Activated effector memory CD4-positive, alpha-beta T cell treated with Interleukin-2 at 50 U/mL for 16 hours (primary cell): ENCODE measurements at regions not wholly inside any gene's neighbourhood (a gene's known extent, or its start where the extent isn't known, plus 50 kb on each side); places are given as distances from the start of the nearest gene placed in this dataset.
"Not testable (repeated sequence)": the region's sequence is repeated elsewhere in the genome, so short reads cannot be mapped to it uniquely, and the experiment has no call there.

ENCODE experiments used
- DNase-seq: peaks from one replicate; pipeline ENCODE4 v3.0.0-alpha.2; 2020

DNA sequence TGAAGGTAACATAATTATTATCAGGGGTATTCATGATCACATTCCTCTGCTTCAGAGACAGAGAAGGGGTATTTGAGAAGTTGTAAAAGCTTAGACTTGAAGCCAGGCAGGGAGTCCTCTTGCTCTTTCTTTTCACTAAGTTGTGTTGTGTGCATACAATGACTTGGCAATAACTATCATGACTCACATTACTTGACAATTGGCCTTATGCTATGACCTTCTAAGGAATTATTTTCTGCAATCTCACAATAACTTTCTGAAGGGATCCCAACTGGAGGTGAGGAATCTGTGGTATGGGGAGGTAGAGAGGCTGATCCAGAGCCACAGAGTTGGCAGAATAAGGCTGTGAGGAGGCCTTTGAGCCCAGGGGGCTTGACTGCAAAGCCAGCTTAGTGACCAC, 622.3 kb downstream of the MTRR start:
- DNase-seq = no peak

DNA sequence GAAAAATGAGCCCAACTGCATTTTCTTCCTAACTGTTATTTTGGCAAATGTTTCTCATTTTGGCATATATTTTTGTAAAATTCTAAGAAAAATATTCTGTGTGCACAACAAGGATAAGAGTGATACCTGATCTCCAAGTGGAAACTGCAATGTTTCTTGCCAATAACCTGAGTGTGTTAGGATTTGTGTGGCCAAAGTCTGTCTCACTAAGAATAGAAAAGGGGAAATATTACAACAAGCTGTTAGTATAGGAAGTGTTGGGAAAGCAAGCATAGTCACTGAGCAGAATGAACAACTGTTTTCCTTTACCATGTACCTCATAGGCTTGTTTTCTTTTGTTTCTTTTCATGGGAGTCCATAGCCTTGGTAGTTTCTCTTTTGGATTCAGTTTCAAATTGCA, 624.2 kb downstream of the MTRR start:
- DNase-seq = no peak

- DNase-seq = no peak
These were observed 631.5 kb downstream of the MTRR start for GRCh38 chr5:8500426-8500825.

DNA sequence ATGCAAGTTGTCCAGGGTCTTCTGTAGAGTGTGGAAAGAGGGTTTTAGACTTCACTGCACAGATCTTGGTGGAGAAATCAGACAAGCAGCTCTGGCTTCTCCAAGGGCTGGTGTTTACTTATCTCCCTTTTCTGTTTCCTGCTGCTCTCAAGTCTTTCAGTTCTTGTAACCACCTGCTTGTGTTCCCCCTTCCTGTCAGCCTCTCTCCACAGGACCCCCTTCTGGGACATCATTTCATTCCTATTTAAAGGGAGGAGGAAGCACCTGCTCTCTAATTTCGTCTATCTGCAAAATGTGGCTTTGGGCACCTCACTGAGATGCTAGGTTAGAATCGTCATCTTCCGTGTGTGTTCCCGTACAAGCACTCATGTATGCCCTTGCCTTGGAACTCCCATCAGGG, 636.2 kb downstream of the MTRR start:
- no peak for DNase-seq

- DNase-seq = no peak
These were observed 639.3 kb downstream of the MTRR start for GRCh38 chr5:8508231-8508630.

- no peak for DNase-seq
These were observed 647.4 kb downstream of the MTRR start for GRCh38 chr5:8516356-8516755.

- DNase-seq = no peak
These were observed 648.5 kb downstream of the MTRR start for GRCh38 chr5:8517456-8517855.

- no peak for DNase-seq
These were observed 652.0 kb downstream of the MTRR start for GRCh38 chr5:8520917-8521316.

DNA sequence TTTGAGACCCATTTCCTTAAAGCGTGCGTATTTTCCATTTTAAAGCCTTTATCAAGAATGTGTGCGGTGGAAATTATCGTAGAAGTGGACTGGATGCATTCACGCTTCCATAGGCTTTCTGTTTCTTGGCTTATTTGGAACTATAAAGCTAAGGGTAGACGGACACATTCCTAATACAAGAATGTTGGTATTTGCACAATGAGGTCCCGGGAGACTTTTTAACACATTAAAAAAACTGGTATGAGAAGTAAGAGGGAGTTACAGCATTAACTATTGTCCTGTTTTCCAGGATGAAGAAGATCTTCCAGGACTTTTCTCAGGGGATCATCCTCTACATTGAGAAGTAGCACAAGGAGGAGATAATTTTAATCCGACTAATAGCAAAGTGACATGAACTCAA, 653.0 kb downstream of the MTRR start:
- DNase-seq = no peak

- DNase-seq = no peak
These were observed 653.7 kb downstream of the MTRR start for GRCh38 chr5:8522646-8523045.

DNA sequence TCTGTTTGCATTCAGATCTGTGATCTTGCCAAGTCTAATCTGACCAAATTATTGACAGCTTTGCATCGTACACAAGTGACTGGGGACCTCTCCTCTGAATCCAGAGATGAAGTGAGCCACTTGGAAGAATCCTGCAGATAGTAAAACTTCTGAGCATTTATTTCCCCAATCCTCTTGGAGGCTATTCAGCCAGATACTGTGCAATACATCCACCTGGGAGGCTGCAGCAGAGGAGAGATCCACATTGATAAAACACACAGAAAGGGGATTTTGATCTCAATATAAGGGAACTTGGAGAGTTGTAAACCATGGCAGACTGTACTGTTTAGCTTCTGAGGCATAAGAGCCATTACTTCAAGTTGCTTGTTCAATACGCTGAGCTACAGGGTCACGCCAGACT, 654.6 kb downstream of the MTRR start:
- no peak for DNase-seq

- DNase-seq = no peak
These were observed 656.9 kb downstream of the MTRR start for GRCh38 chr5:8525819-8526218.

- DNase-seq = no peak
These were observed 659.2 kb downstream of the MTRR start for GRCh38 chr5:8528106-8528505.

GRCh38 chr5:8538821-8539220, 669.9 kb downstream of the MTRR start:
- no peak for DNase-seq

- no peak for DNase-seq
These were observed 671.4 kb downstream of the MTRR start for GRCh38 chr5:8540317-8540716.

DNA sequence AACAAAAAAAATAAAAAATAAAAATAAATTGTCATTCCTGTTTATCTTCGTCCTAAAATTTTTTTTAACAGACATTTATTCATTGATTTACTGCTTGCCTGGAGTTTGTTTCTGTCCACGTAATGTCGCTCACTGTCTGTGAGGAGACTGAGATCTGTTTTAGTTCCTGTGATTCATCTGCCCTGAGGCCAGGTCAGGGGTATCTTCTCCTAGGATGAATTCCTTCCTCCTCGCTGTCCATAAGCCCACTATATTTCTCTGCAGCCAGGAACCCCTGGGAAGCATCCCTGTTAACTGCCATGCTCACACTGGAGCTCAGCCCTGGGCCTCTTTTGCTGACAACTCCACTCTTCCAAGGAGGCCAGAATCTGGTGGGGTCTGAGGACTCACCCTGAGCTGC, 682.0 kb downstream of the MTRR start:
- no peak for DNase-seq

DNA sequence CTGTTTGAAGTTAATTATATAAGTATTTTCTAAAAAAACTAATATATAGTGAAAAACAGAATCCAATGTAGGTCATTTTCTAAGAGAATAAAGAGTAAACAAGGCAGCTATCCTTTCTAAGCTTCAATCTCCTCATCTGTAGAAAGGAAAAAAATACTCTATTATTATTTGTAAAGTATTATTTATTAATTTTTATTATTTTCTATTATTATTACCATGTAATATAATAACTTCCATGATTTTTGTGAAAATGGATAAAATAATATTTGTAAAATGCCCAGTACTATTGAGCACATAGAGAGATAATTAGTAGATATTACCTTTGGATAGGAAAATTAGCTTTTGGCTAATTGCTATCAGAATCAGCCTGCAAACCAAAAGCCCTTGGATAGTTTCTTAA, 684.4 kb downstream of the MTRR start:
- no peak for DNase-seq

GRCh38 chr5:8557728-8558127, 688.8 kb downstream of the MTRR start:
- no peak for DNase-seq

GRCh38 chr5:8560776-8561175, 691.8 kb downstream of the MTRR start:
- DNase-seq = no peak

GRCh38 chr5:8561224-8561840, 692.4 kb downstream of the MTRR start:
- DNase-seq = no peak

DNA sequence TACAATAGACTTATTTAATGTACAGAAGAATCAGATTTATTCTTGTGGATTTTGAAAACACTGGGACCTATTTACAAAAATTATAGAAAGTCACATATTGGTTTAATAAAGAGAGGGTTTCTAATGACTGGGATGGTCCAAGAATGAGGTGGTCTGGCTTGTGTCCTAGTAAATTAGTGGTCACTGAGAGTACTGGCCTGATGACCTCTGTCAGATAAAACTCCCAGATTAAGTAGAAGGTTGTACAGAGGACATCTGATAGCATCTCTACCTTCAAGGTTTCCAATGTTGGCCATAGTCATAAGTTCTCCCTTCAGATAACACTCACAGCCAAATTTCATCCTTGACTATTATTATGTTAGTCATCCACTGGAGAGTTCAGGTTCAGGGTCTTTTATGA, 692.9 kb downstream of the MTRR start:
- DNase-seq = no peak

DNA sequence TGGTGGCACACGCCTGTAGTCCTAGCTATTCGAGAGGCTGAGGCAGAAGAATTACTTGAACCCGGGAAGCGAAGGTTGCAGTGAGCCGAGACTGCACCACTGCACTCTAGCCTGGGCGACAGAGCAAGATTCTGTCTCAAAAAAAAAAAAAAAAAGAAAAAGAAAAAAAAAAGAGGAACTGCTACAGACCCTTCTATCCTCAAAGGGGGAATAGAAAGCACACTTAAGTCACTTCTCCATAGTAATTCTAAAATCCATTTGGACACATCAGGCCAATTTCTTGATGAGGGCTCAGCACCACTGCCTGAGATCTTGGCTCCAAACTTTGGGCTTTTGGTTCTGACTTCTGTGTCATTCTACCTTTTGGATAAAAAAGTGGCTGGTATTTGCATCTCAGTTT, 694.6 kb downstream of the MTRR start:
- DNase-seq = not testable (repeated sequence)

- no peak for DNase-seq
These were observed 699.9 kb downstream of the MTRR start for GRCh38 chr5:8568858-8569257.

- no peak for DNase-seq
These were observed 701.6 kb downstream of the MTRR start for GRCh38 chr5:8570528-8570927.

- DNase-seq = no peak
These were observed 707.2 kb downstream of the MTRR start for GRCh38 chr5:8576178-8576577.

DNA sequence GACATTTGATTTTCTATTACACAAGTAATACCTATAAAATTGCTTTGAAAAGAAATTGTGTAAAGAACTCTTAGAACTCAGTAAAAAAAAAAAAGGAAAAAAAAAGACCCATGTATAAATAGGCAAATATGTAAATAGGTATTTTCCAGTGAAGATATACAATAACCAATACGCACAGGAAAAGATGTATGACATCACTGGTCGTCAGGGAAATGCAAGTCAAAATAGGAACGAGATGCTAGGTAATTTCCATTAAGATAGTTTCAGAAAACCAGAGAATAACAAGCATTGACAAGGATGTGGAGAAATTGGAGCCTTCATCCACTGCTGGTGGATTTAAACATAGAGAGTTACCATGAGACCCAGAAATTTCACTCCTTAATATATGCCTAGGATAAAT, 708.8 kb downstream of the MTRR start:
- DNase-seq = no peak
